ENCODE measurements at regions not wholly inside any gene's neighbourhood (a gene's known extent, or its start where the extent isn't known, plus 50 kb on each side); places are given as distances from the start of the nearest gene placed in this dataset.
A peak's percentile ranks its signal among the peaks of the same experiment; 100 is the strongest.
"Not testable (repeated sequence)": the region's sequence is repeated elsewhere in the genome, so short reads cannot be mapped to it uniquely, and the experiment has no call there.

GRCh38 chrY:19427736-19428518 is 316.6 kb downstream of the KDM5D start:
- no peak overlapping the region for H3K4me3 ChIP-seq (ENCODE audit: low read length)
- peak; percentile 56 for DNase-seq (ENCODE audit: low read depth)
- TF ChIP-seq, protein P1, sequence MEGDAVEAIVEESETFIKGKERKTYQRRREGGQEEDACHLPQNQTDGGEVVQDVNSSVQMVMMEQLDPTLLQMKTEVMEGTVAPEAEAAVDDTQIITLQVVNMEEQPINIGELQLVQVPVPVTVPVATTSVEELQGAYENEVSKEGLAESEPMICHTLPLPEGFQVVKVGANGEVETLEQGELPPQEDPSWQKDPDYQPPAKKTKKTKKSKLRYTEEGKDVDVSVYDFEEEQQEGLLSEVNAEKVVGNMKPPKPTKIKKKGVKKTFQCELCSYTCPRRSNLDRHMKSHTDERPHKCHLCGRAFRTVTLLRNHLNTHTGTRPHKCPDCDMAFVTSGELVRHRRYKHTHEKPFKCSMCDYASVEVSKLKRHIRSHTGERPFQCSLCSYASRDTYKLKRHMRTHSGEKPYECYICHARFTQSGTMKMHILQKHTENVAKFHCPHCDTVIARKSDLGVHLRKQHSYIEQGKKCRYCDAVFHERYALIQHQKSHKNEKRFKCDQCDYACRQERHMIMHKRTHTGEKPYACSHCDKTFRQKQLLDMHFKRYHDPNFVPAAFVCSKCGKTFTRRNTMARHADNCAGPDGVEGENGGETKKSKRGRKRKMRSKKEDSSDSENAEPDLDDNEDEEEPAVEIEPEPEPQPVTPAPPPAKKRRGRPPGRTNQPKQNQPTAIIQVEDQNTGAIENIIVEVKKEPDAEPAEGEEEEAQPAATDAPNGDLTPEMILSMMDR (IDR thresholded peaks at IDR 0.05; ENCODE audit: insufficient read depth, low read depth, low read length, missing control alignments), result no peak

DNA sequence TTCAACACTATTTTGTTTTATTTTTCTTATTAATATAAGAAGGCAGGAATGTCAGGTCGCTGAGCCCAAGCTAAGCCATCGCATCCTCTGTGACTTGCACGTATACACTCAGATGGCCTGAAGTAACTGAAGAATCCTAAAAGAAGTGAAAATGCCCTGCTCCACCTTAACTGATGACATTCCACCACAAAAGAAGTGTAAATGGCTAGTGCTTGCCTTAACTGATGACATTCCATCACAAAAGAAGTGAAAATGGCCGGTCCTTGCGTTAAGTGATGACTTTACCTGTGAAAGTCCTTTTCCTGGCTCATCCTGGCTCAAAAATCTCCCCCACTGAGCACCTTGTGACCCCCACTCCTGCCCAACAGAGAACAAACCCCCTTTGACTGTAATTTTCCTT is 317.3 kb downstream of the KDM5D start:
- DNase-seq (ENCODE audit: low read depth), result not testable (repeated sequence)

GRCh38 chrY:19410980-19411766 is 333.4 kb downstream of the KDM5D start:
- H3K4me3 ChIP-seq (ENCODE audit: low read length), result no peak overlapping the region
- TF ChIP-seq, protein P1 (IDR thresholded peaks at IDR 0.05; ENCODE audit: insufficient read depth, low read depth, low read length, missing control alignments), result no peak
- DNase-seq (ENCODE audit: low read depth), result peak; percentile 82

More for the DNA sequence above, 317.3 kb downstream of the KDM5D start:
- not testable (repeated sequence) for H3K4me3 ChIP-seq (ENCODE audit: low read length)

- TF ChIP-seq, protein P1 (IDR thresholded peaks at IDR 0.05; ENCODE audit: insufficient read depth, low read depth, low read length, missing control alignments), result no peak
- DNase-seq (ENCODE audit: low read depth), result no peak
- no peak overlapping the region for H3K4me3 ChIP-seq (ENCODE audit: low read length)
Measured at GRCh38 chrY:19406246-19406645, 338.3 kb downstream of the KDM5D start.

DNA sequence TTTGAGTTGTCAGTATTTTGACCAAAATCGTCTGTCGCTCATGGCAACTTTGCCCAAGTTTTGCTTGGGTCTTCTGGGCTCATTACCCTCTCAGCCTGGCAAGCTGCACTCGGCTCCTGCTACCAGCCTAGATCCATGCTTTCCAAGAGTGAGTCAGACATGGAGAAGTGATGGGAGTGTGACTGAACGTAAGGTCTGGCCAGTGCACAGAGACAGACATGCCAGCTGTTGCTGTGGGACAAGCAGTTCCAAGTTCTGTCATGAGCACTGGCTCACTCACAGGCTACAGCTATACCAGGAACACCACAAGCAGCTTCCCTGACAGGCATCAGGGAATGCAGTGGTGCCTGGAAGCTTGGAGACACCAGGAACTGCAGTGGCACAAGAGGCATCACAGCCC is 338.9 kb downstream of the KDM5D start:
- no peak overlapping the region for H3K4me3 ChIP-seq (ENCODE audit: low read length)
- peak; percentile 64 for DNase-seq (ENCODE audit: low read depth)
- TF ChIP-seq, protein P1 (IDR thresholded peaks at IDR 0.05; ENCODE audit: insufficient read depth, low read depth, low read length, missing control alignments), result no peak

GRCh38 chrY:19392876-19393275 is 351.6 kb downstream of the KDM5D start:
- TF ChIP-seq, protein P1 (IDR thresholded peaks at IDR 0.05; ENCODE audit: insufficient read depth, low read depth, low read length, missing control alignments), result no peak
- DNase-seq (ENCODE audit: low read depth), result no peak
- no peak overlapping the region for H3K4me3 ChIP-seq (ENCODE audit: low read length)

DNA sequence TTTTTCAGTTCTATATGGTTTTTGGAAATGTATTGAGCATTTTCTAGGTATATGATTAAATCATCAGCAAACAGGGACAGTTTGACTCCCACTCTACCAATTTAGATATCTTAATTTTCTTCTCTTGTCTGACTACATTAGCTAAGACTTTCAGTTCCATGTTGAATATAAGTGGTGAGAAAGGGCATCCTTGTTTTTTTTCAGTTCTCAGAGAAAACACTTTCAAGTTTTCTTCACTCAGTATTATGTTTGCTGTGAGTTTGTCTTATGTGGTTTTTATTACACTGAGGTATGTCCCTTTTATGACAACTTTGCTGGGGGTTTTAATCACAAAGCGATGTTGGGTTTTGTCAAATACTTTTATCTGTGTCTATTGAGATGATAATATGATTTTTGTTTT is 352.6 kb downstream of the KDM5D start:
- TF ChIP-seq, protein P1 (IDR thresholded peaks at IDR 0.05; ENCODE audit: insufficient read depth, low read depth, low read length, missing control alignments), result no peak
- DNase-seq (ENCODE audit: low read depth), result no peak
- no peak overlapping the region for H3K4me3 ChIP-seq (ENCODE audit: low read length)

Data from epithelial cell of esophagus (primary cell).